Thyroid gland (tissue), 4 donors: ENCODE measurements at regions not wholly inside any gene's neighbourhood (a gene's known extent, or its start where the extent isn't known, plus 50 kb on each side); places are given as distances from the start of the nearest gene placed in this dataset.

Experiments
- DNase-seq, 2 donors: peaks; one replicate each; pipeline ENCODE4 v3.0.0-alpha.2; 2019
- H3K27ac ChIP-seq, 3 donors: fragments of 200-600 bp; sonication (generic); 1 replicate in 2 of 3; 2 replicates in 1 of 3; pipeline ENCODE4 v1.5.1; 2016 to 2019; ENCODE audit warnings: mild to moderate bottlenecking in 1 of 3, moderate library complexity in 1 of 3
- H3K27me3 ChIP-seq: fragments of 200-600 bp; sonication (generic); one replicate; pipeline ENCODE4 v1.5.1; 2019
- H3K36me3 ChIP-seq, 2 donors: fragments of 200-600 bp; sonication (generic); one replicate each; pipeline ENCODE4 v1.5.1; 2016 to 2019
- H3K4me1 ChIP-seq, 2 donors: fragments of 200-600 bp; sonication (generic); one replicate each; pipeline ENCODE4 v1.5.1; 2017 to 2019
- H3K4me3 ChIP-seq, 3 donors: fragments of 200-600 bp; sonication (generic); replicated peaks in 1 of 3; 1 replicate in 2 of 3; 2 replicates in 1 of 3; pipeline ENCODE4 v1.5.1; 2016; ENCODE audit warnings: mild to moderate bottlenecking in 1 of 3
- H3K9me3 ChIP-seq: fragments of 200-600 bp; sonication (generic); one replicate; pipeline ENCODE4 v1.5.1; 2017
- CTCF ChIP-seq, 6 experiments: fragments of 200-600 bp in 3 of 6; fragments of 450-650 bp in 3 of 6; sonication (generic) in 3 of 6; IDR thresholded peaks; one replicate each; pipeline ENCODE4 v1.5.1; 2016 to 2019; ENCODE audit warnings: antibody characterized with exemption in 6 of 6, mild to moderate bottlenecking in 2 of 6, inconsistent platforms in 1 of 6, moderate library complexity in 1 of 6
- POLR2A ChIP-seq, 2 donors: fragments of 450-650 bp; IDR thresholded peaks; one replicate each; pipeline ENCODE4 v1.6.1; 2017; ENCODE audit warnings: antibody characterized with exemption in 2 of 2, mild to moderate bottlenecking in 2 of 2, moderate library complexity in 1 of 2
- WGBS, 2 donors: methylation state at CpG; one replicate each; pipeline ENCODE4 v1.1.5; 2017; 5-methylcytosine and 5-hydroxymethylcytosine counted together
- intact Hi-C: fragments of 100-400 bp; cut with DNase I; formaldehyde crosslinking; loops from one replicate; pipeline ENCODE4 v1.15.1; 2023

- TF ChIP-seq POLR2A (IDR thresholded peaks at IDR 0.05): no peak
- TF ChIP-seq CTCF (IDR thresholded peaks at IDR 0.05): no peak
- Histone ChIP-seq H3K27me3 (no peaks in the 10 kb centered on the region), H3K4me1 (no peaks in the 10 kb centered on the region), H3K27ac (no peak overlapping the region), H3K4me3 (no peak overlapping the region), H3K9me3 (no peaks in the 10 kb centered on the region), H3K36me3 (no peaks in the 10 kb centered on the region)
- intact Hi-C loops: no loop called here
- no peak for DNase-seq
Observed at GRCh38 chr6:50986319-50986718, 167.6 kb downstream of the TFAP2B start.

- Histone ChIP-seq H3K9me3 (no peaks in the 10 kb centered on the region), H3K4me3 (no peak overlapping the region), H3K27me3 (no peaks in the 10 kb centered on the region), H3K4me1 (no peaks in the 10 kb centered on the region), H3K27ac (no peak overlapping the region), H3K36me3 (no peaks in the 10 kb centered on the region)
- TF ChIP-seq POLR2A (IDR thresholded peaks at IDR 0.05): no peak
- no peak for TF ChIP-seq CTCF (IDR thresholded peaks at IDR 0.05)
- no peak for DNase-seq
- intact Hi-C loops: no loop called here
Observed at GRCh38 chr6:50989123-50989522, 170.5 kb downstream of the TFAP2B start.

GRCh38 chr6:50990750-50991446, 172.2 kb downstream of the TFAP2B start:
- Histone ChIP-seq H3K27ac (no peak overlapping the region), H3K36me3 (no peaks in the 10 kb centered on the region), H3K27me3 (no peaks in the 10 kb centered on the region), H3K4me1 (no peaks in the 10 kb centered on the region), H3K4me3 (no peak overlapping the region), H3K9me3 (no peaks in the 10 kb centered on the region)
- WGBS, 2 donors: 83 to 85% methylated on average over 7 of the region's 7 CpGs
- TF ChIP-seq CTCF (IDR thresholded peaks at IDR 0.05) (no peak), POLR2A (IDR thresholded peaks at IDR 0.05) (no peak)
- DNase-seq: no peak
- intact Hi-C loops: no loop called here

DNA sequence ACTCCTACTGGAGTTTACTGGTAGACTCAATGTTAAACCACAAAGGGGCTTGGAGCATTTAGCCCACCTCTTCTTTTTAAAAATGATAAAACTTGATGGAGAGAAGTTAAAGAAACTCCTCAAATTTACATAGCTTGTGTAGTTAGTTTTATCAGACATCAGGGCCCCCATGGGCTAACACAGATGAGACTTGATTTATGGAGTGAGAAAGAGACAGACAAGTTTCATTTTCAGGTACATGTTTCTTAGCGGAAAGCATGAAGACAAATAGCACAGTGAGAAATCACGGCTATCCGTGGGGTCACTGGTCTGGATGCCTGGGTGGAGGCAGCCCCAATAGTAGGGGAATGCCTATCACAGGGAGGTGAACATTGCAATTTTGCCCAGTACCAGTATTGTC, 173.6 kb downstream of the TFAP2B start:
- no peak for TF ChIP-seq POLR2A (IDR thresholded peaks at IDR 0.05)
- 94 to 98% methylated on average over 3 of the region's 3 CpGs for WGBS, 2 donors
- intact Hi-C loops: no loop called here
- DNase-seq: no peak
- H3K4me3 ChIP-seq: no peak overlapping the region
- no peaks in the 10 kb centered on the region for H3K27me3 ChIP-seq
- no peaks in the 10 kb centered on the region for H3K36me3 ChIP-seq
- no peak overlapping the region for H3K27ac ChIP-seq
- H3K4me1 ChIP-seq: no peaks in the 10 kb centered on the region
- H3K9me3 ChIP-seq: no peaks in the 10 kb centered on the region

DNA sequence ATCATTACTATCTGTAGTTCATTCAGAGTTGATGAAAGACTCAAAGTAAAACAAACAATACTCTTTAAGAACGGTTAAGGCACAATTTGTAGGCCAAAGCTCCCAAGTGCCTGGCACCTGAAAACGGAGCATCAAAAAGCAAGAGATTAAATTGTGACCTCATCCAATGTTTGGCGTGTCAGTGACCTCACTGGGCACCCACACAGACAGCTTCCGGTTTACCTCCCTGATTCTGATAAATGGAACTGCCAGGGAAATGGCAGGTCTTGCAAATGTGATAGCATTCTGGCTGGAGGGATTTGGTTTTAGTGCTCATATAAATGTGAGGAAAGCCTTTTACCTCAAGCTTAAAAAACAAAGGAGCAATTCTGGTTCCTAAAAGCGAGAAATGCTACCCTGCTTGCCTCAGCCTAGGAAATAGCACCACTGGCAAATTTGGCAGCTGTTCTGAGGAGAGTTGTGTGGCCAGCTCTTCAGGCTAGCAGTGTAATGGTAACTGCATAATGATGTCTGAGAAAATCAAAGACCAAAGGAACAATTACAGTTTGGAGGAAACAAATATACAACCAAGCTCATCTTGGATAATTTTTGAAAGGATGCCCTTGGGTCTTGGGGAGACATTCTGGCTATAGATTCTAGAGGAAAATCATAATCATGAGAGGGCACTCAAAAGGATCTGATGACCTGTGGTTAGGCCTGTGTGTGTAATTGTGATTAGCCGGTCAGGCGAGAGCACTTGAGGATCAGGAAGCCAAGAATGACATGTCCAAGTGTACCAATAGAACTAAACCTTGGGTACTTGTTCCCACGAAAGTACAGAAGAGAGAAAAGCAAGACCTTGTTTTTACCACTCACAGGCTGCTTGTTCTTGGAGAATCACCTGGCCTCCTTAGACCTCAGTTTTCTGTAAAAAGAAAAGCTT, 174.3 kb downstream of the TFAP2B start:
- H3K36me3 ChIP-seq: no peaks in the 10 kb centered on the region
- no peak overlapping the region for H3K27ac ChIP-seq
- no peaks in the 10 kb centered on the region for H3K9me3 ChIP-seq
- no peak for TF ChIP-seq POLR2A (IDR thresholded peaks at IDR 0.05)
- TF ChIP-seq CTCF (IDR thresholded peaks at IDR 0.05): no peak
- no peaks in the 10 kb centered on the region for H3K27me3 ChIP-seq
- H3K4me3 ChIP-seq: no peak overlapping the region
- no peaks in the 10 kb centered on the region for H3K4me1 ChIP-seq
- DNase-seq: no peak
- WGBS, 2 donors: 53 to 63% methylated on average over 8 of the region's 8 CpGs
- intact Hi-C loops: no loop called here
